ENCODE measurements at regions not wholly inside any gene's neighbourhood (a gene's known extent, or its start where the extent isn't known, plus 50 kb on each side); places are given as distances from the start of the nearest gene placed in this dataset.

GRCh38 chr4:14091966-14092365 is 464.4 kb upstream of the BOD1L1 start:
- intact Hi-C loops (cut with micrococcal nuclease): no loop called here

GRCh38 chr4:14092741-14093140 is 465.2 kb upstream of the BOD1L1 start:
- intact Hi-C loops (cut with micrococcal nuclease): no loop called here

GRCh38 chr4:14095831-14096230 is 468.3 kb upstream of the BOD1L1 start:
- intact Hi-C loops (cut with micrococcal nuclease): no loop called here

- intact Hi-C loops (cut with micrococcal nuclease): no loop called here
Measured at GRCh38 chr4:14096396-14096965, 469.0 kb upstream of the BOD1L1 start.

GRCh38 chr4:14100349-14100748 is 472.8 kb upstream of the BOD1L1 start:
- intact Hi-C loops (cut with micrococcal nuclease): no loop called here

- intact Hi-C loops (cut with micrococcal nuclease): no loop called here
Measured at GRCh38 chr4:14110407-14110806, 482.9 kb upstream of the BOD1L1 start.

- intact Hi-C loops (cut with micrococcal nuclease): no loop called here
Measured at GRCh38 chr4:14111730-14112181, 484.2 kb upstream of the BOD1L1 start.

- intact Hi-C loops (cut with micrococcal nuclease): no loop called here
Measured at GRCh38 chr4:14115106-14115505, 487.6 kb upstream of the BOD1L1 start.

- intact Hi-C loops (cut with micrococcal nuclease): no loop called here
Measured at GRCh38 chr4:14117575-14118238, 490.2 kb upstream of the BOD1L1 start.

GRCh38 chr4:14124816-14125215 is 497.3 kb upstream of the BOD1L1 start:
- intact Hi-C loops (cut with micrococcal nuclease): no loop called here

- intact Hi-C loops (cut with micrococcal nuclease): no loop called here
Measured at GRCh38 chr4:14125375-14126129, 498.0 kb upstream of the BOD1L1 start.

- intact Hi-C loops (cut with micrococcal nuclease): no loop called here
Measured at GRCh38 chr4:14130551-14130950, 503.0 kb upstream of the BOD1L1 start.

- intact Hi-C loops (cut with micrococcal nuclease): no loop called here
Measured at GRCh38 chr4:14131335-14131734, 503.8 kb upstream of the BOD1L1 start.

- intact Hi-C loops (cut with micrococcal nuclease): no loop called here
Measured at GRCh38 chr4:14132301-14132700, 504.8 kb upstream of the BOD1L1 start.

- intact Hi-C loops (cut with micrococcal nuclease): no loop called here
Measured at GRCh38 chr4:14138106-14138505, 510.6 kb upstream of the BOD1L1 start.

- intact Hi-C loops (cut with micrococcal nuclease): no loop called here
Measured at GRCh38 chr4:14143892-14144291, 516.4 kb upstream of the BOD1L1 start.

GRCh38 chr4:14149176-14150053 is 521.9 kb upstream of the BOD1L1 start:
- intact Hi-C loops (cut with micrococcal nuclease): no loop called here

GRCh38 chr4:14151101-14151500 is 523.6 kb upstream of the BOD1L1 start:
- intact Hi-C loops (cut with micrococcal nuclease): no loop called here

GRCh38 chr4:14152834-14153519 is 525.5 kb upstream of the BOD1L1 start:
- intact Hi-C loops (cut with micrococcal nuclease): no loop called here

- intact Hi-C loops (cut with micrococcal nuclease): no loop called here
Measured at GRCh38 chr4:14155803-14156202, 528.3 kb upstream of the BOD1L1 start.

- intact Hi-C loops (cut with micrococcal nuclease): no loop called here
Measured at GRCh38 chr4:14157262-14157661, 529.7 kb upstream of the BOD1L1 start.
